B cell (primary cell): ENCODE measurements at regions not wholly inside any gene's neighbourhood (a gene's known extent, or its start where the extent isn't known, plus 50 kb on each side); places are given as distances from the start of the nearest gene placed in this dataset.

Experiments used
- EZH2 ChIP-seq: IDR thresholded peaks from 2 replicates; pipeline ENCODE4 v1.6.1; 2012; ENCODE audit warnings: borderline replicate concordance, low read depth, mild to moderate bottlenecking, moderate library complexity, low read length; ENCODE audit not compliant: insufficient read depth, poor library complexity, severe bottlenecking
- TF ChIP-seq, protein P1 (sequence below): fragments of 200-600 bp; IDR thresholded peaks from one replicate; pipeline ENCODE4 v1.8.0; 2022; ENCODE audit warnings: antibody characterized with exemption, mild to moderate bottlenecking

GRCh38 chr14:83355609-83356008 lies 1822.0 kb upstream of the SEL1L start:
- TF ChIP-seq, protein P1, sequence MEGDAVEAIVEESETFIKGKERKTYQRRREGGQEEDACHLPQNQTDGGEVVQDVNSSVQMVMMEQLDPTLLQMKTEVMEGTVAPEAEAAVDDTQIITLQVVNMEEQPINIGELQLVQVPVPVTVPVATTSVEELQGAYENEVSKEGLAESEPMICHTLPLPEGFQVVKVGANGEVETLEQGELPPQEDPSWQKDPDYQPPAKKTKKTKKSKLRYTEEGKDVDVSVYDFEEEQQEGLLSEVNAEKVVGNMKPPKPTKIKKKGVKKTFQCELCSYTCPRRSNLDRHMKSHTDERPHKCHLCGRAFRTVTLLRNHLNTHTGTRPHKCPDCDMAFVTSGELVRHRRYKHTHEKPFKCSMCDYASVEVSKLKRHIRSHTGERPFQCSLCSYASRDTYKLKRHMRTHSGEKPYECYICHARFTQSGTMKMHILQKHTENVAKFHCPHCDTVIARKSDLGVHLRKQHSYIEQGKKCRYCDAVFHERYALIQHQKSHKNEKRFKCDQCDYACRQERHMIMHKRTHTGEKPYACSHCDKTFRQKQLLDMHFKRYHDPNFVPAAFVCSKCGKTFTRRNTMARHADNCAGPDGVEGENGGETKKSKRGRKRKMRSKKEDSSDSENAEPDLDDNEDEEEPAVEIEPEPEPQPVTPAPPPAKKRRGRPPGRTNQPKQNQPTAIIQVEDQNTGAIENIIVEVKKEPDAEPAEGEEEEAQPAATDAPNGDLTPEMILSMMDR = no peak
- TF ChIP-seq EZH2 = no peak
